Subcutaneous abdominal adipose tissue (tissue), 5 donors: ENCODE measurements at regions not wholly inside any gene's neighbourhood (a gene's known extent, or its start where the extent isn't known, plus 50 kb on each side); places are given as distances from the start of the nearest gene placed in this dataset.
"Not testable (repeated sequence)": the region's sequence is repeated elsewhere in the genome, so short reads cannot be mapped to it uniquely, and the experiment has no call there.

Experiments used
- H3K27ac ChIP-seq: one replicate; pipeline ENCODE4 v1.7.0; 2013; ENCODE audit warnings: low read depth, mild to moderate bottlenecking, inconsistent platforms, low read length, moderate library complexity
- H3K27me3 ChIP-seq, 5 donors: one replicate each; pipeline ENCODE4 v1.7.0; 2013; ENCODE audit warnings: low read length in 5 of 5, inconsistent platforms in 1 of 5; ENCODE audit not compliant: control insufficient read depth in 5 of 5, insufficient read depth in 4 of 5
- H3K36me3 ChIP-seq, 5 donors: one replicate each; pipeline ENCODE4 v1.7.0; 2013; ENCODE audit warnings: low read length in 5 of 5; ENCODE audit not compliant: control insufficient read depth in 5 of 5, insufficient read depth in 5 of 5
- H3K4me1 ChIP-seq, 5 donors: one replicate each; pipeline ENCODE4 v1.7.0; 2013; ENCODE audit warnings: low read length in 5 of 5, mild to moderate bottlenecking in 3 of 5, moderate library complexity in 1 of 5; ENCODE audit not compliant: control insufficient read depth in 5 of 5, insufficient read depth in 5 of 5
- H3K4me3 ChIP-seq, 5 donors: one replicate each; pipeline ENCODE4 v1.7.0; 2013; ENCODE audit warnings: low read length in 5 of 5, low read depth in 1 of 5
- H3K9ac ChIP-seq, 5 donors: one replicate each; pipeline ENCODE4 v1.7.0; 2013; ENCODE audit warnings: low read length in 5 of 5, mild to moderate bottlenecking in 4 of 5, moderate library complexity in 3 of 5
- H3K9me3 ChIP-seq, 5 donors: one replicate each; pipeline ENCODE4 v1.7.0; 2013; ENCODE audit warnings: low read length in 5 of 5; ENCODE audit not compliant: control insufficient read depth in 5 of 5
- donor health status: healthy.
- donor health status: healthy.
- donor health status: healthy.
- donor health status: healthy.
- donor health status: healthy.

DNA sequence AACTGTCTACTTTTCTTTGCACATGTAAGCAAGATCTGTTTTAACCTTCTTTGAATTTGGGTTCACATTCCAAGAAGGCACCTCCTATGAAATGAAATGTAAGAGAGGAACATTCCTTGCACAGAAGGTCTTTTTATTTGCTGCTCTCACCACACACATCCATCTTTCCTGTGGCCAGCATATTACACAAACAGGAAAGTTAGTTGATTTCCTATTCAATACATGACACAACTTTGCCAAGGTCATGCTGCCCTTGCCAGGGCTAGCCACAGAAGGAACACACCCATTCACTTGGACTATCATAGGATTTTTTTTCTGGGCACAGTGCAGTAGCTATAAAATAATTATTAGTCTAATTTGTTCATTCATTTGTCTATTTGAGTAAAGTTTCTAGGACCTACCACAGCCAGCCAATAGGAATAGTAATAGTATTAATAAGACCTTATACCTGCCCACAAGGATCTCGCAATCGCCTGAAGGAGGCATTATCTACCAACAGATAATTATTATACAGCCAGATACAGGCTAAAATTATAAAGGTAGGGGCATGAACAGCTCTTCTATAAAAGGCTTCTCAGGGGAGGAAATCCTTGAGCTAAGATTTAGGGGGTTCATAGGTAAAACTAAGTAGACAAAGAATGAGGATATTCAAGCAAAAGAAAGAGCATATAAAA lies 78.1 kb upstream of the NREP start:
- H3K4me3 ChIP-seq: no peak overlapping the region

DNA sequence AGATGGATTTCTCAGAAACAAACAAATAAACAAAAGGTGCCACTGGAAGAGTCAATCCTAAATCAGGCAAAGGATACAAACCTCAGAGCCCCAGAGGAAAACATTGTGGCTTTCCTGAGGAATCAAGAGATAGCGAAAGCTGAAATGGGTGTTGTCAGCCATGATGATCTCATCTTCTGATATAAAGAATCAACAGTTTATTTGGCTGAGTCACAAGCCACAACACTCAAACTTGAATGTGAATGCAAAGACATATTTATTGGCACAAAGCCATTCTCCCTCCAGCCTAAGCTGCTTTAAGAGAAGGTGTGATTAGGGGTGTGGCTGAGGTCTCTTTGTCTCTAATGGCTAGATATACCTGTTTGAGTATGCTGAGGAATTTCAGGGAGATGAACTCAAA lies 73.3 kb upstream of the NREP start:
- no peak overlapping the region for H3K9ac ChIP-seq
- H3K4me3 ChIP-seq: no peak overlapping the region
- no peaks in the 10 kb centered on the region for H3K9me3 ChIP-seq
- no peaks in the 10 kb centered on the region for H3K36me3 ChIP-seq
- H3K27me3 ChIP-seq: no peaks in the 10 kb centered on the region
- no peak overlapping the region for H3K27ac ChIP-seq
- peaks cover 0 to 6% (median 4%) of the 10 kb centered on the region in 5 donors for H3K4me1 ChIP-seq

More for the DNA sequence above, 78.1 kb upstream of the NREP start:
- Histone ChIP-seq H3K27ac (no peak overlapping the region), H3K9ac (no peak overlapping the region), H3K36me3 (no peaks in the 10 kb centered on the region), H3K27me3 (no peaks in the 10 kb centered on the region), H3K4me1 (peaks cover 0 to 10% (median 4%) of the 10 kb centered on the region in 5 donors), H3K9me3 (no peaks in the 10 kb centered on the region)

DNA sequence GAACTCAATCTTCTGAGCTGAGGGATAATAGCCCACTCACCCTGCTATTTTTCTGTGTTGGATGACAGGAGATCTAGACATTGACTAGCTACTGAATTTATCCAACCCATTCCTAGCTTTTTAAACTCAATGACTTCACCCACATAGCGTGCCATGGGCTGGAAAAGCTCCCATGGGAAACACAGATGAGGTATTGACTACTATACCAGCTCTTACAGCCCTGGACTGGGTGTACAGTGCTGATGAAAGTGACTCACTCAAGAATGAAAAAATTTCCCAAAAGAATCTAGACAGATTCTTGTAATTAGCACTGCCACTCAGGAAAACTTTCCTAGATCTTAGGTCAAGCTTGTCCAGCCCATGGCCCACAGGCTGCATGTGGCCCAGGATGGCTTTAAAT lies 72.7 kb upstream of the NREP start:
- Histone ChIP-seq H3K9ac (no peak overlapping the region), H3K9me3 (no peaks in the 10 kb centered on the region), H3K27ac (no peak overlapping the region), H3K4me3 (no peak overlapping the region), H3K4me1 (no peaks in the 10 kb centered on the region), H3K36me3 (no peaks in the 10 kb centered on the region), H3K27me3 (no peaks in the 10 kb centered on the region)

DNA sequence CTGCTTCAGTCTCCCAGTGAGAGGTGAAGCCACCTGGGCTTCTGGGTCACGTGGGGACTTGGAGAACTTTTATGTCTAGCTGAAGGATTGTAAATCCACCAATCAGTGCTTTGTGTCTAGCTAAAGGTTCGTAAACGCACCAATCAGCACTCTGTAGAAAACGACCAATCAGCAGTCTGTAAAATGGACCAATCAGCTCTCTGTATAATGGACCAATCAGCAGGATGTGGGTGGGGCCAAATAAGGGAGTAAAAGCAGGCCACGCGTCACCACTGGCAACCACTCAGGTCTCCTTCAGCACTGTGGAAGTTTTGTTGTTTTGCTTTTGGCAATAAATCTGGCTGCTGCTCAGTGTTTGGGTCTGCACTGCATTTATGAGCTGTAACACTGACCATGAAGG lies 69.1 kb upstream of the NREP start:
- Histone ChIP-seq H3K36me3 (no peaks in the 10 kb centered on the region), H3K4me3 (no peak overlapping the region), H3K27ac (no peak overlapping the region), H3K9me3 (no peaks in the 10 kb centered on the region), H3K27me3 (no peaks in the 10 kb centered on the region), H3K4me1 (no peaks in the 10 kb centered on the region), H3K9ac (no peak overlapping the region)

DNA sequence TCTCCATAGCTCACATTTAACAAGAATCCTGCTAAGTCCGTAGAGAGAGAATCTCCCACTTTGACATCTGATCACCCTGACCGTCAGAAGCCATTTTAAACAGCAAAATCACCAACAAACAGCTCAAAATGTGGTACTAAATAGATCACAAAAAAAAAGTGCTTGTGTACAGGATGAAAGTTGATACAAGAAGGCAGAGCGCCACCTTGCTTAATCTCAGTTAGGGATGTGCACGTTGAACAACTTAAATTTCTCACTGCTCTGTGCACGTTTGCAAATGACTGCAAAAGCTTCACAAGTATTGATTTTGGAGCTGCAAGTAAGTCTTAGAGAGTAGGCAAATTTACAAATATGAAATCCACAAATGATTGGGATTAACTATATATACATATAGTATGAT lies 63.1 kb upstream of the NREP start:
- H3K4me1 ChIP-seq: no peaks in the 10 kb centered on the region
- no peaks in the 10 kb centered on the region for H3K36me3 ChIP-seq
- peaks cover 0 to 8% (median 0%) of the 10 kb centered on the region in 5 donors for H3K9me3 ChIP-seq
- no peak overlapping the region for H3K4me3 ChIP-seq
- no peak overlapping the region for H3K27ac ChIP-seq
- no peaks in the 10 kb centered on the region for H3K27me3 ChIP-seq
- no peak overlapping the region for H3K9ac ChIP-seq

DNA sequence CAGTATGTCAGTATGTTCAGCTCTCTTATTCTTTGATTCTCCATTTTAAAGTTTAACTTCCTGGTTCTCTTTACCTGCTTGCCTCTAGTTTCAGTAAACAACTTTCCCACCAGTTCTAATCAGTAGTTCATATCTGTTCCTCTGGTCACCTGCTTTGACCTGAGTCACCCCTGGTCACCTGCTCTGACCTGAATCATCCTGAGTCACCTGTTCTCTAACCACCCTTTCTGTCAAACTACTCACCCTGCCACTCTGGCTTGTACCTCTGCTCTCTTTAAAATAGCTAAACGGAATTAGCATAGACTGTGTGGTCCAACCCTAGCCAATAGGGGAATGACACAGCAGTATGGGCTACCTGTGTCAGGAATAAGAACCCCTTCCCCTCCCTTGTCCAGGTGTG lies 62.0 kb upstream of the NREP start:
- H3K9ac ChIP-seq, H3K27ac ChIP-seq, H3K4me3 ChIP-seq: not testable (repeated sequence)

DNA sequence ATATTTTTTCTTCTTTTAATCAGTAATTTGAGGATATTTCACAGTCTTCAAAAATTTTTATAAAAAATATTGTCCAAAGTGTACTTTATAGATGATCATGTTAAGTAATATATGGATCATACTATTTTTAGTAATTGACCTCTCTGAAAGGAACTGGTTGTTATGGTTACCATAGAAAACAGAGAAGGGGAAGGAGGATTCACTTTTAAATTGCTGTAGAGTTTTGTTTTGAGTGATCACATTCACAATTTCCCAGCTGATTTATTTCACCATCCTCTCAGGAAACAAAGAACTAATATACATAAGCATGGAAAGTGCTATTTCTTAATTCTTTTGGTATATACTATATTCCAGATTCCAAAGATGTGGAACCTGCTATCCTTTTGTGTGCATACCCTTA lies 56.5 kb upstream of the NREP start:
- Histone ChIP-seq H3K27me3 (no peaks in the 10 kb centered on the region), H3K9me3 (no peaks in the 10 kb centered on the region), H3K27ac (no peak overlapping the region), H3K36me3 (no peaks in the 10 kb centered on the region), H3K4me3 (no peak overlapping the region), H3K9ac (no peak overlapping the region), H3K4me1 (no peaks in the 10 kb centered on the region)

More for the DNA sequence above, 62.0 kb upstream of the NREP start:
- not testable (repeated sequence) for H3K36me3 ChIP-seq, H3K4me1 ChIP-seq, H3K9me3 ChIP-seq, H3K27me3 ChIP-seq

DNA sequence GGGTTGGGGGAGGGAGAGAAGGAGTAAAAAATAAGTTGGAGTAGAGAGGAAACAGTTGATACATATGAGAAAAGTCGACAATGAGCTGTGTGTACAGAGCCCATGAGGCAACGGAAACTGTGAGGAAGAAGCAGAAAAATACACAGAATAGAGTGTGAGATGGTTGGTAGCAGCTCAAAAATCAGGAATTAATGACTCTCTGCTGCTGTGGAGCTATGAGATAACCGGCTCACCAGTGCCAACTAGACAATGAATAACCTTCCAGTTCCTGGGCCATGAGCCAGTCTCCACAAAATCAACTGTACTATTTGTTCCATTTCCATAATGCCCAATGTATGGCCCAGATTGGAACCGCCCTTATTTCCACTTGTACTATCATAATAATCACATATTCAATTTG lies 53.1 kb upstream of the NREP start:
- no peaks in the 10 kb centered on the region for H3K36me3 ChIP-seq
- H3K9ac ChIP-seq: no peak overlapping the region
- no peaks in the 10 kb centered on the region for H3K9me3 ChIP-seq
- no peaks in the 10 kb centered on the region for H3K4me1 ChIP-seq
- H3K4me3 ChIP-seq: no peak overlapping the region
- H3K27me3 ChIP-seq: no peaks in the 10 kb centered on the region
- no peak overlapping the region for H3K27ac ChIP-seq
